ENCODE measurements at regions not wholly inside any gene's neighbourhood (a gene's known extent, or its start where the extent isn't known, plus 50 kb on each side); places are given as distances from the start of the nearest gene placed in this dataset.

GRCh38 chr13:74825938-74826246, 656.1 kb downstream of the TBC1D4 start:
- TF ChIP-seq ZBTB7A (IDR thresholded peaks at IDR 0.05; ENCODE audit: low read depth) (no peak), USF1 (IDR thresholded peaks at IDR 0.05) (no peak), TEAD4 (IDR thresholded peaks at IDR 0.05) (no peak), EP300 (IDR thresholded peaks at IDR 0.05; ENCODE audit: borderline replicate concordance) (no peak), RAD21 (IDR thresholded peaks at IDR 0.05; ENCODE audit: low read depth) (no peak), FOXM1 (IDR thresholded peaks at IDR 0.05; ENCODE audit: borderline replicate concordance, low read depth) (no peak), YY1 (IDR thresholded peaks at IDR 0.05; ENCODE audit: low read depth) (no peak), MAX (IDR thresholded peaks at IDR 0.05) (no peak), REST (IDR thresholded peaks at IDR 0.05; ENCODE audit: low read depth) (no peak), CREB1 (IDR thresholded peaks at IDR 0.05; ENCODE audit: low read depth) (no peak), TAF1 (IDR thresholded peaks at IDR 0.05; ENCODE audit: low read depth) (no peak), EGR1 (IDR thresholded peaks at IDR 0.05) (no peak), TCF12 (IDR thresholded peaks at IDR 0.05; ENCODE audit: low read depth) (no peak), CEBPB (IDR thresholded peaks at IDR 0.05) (no peak), NFIC (IDR thresholded peaks at IDR 0.05) (no peak)

GRCh38 chr13:74825152-74825937, 656.6 kb downstream of the TBC1D4 start:
- TF ChIP-seq REST (IDR thresholded peaks at IDR 0.05; ENCODE audit: low read depth) (no peak), TEAD4 (IDR thresholded peaks at IDR 0.05) (no peak), TAF1 (IDR thresholded peaks at IDR 0.05; ENCODE audit: low read depth) (no peak), RAD21 (IDR thresholded peaks at IDR 0.05; ENCODE audit: low read depth) (no peak), CEBPB (IDR thresholded peaks at IDR 0.05) (no peak), YY1 (IDR thresholded peaks at IDR 0.05; ENCODE audit: low read depth) (no peak), TCF12 (IDR thresholded peaks at IDR 0.05; ENCODE audit: low read depth) (no peak), FOXM1 (IDR thresholded peaks at IDR 0.05; ENCODE audit: borderline replicate concordance, low read depth) (no peak)

GRCh38 chr13:74820809-74821208, 661.2 kb downstream of the TBC1D4 start:
- TF ChIP-seq EP300 (IDR thresholded peaks at IDR 0.05; ENCODE audit: borderline replicate concordance) = no peak
- no peak for TF ChIP-seq MAX (IDR thresholded peaks at IDR 0.05)
- TF ChIP-seq CEBPB (IDR thresholded peaks at IDR 0.05) = no peak
- TF ChIP-seq NFIC (IDR thresholded peaks at IDR 0.05) = no peak
- TF ChIP-seq ZBTB7A (IDR thresholded peaks at IDR 0.05; ENCODE audit: low read depth) = no peak
- no peak for TF ChIP-seq FOXM1 (IDR thresholded peaks at IDR 0.05; ENCODE audit: borderline replicate concordance, low read depth)
- no peak for TF ChIP-seq TAF1 (IDR thresholded peaks at IDR 0.05; ENCODE audit: low read depth)
- no peak for TF ChIP-seq TCF12 (IDR thresholded peaks at IDR 0.05; ENCODE audit: low read depth)
- no peak for TF ChIP-seq RAD21 (IDR thresholded peaks at IDR 0.05; ENCODE audit: low read depth)
- TF ChIP-seq TEAD4 (IDR thresholded peaks at IDR 0.05) = no peak
- TF ChIP-seq USF1 (IDR thresholded peaks at IDR 0.05) = no peak
- TF ChIP-seq CREB1 (IDR thresholded peaks at IDR 0.05; ENCODE audit: low read depth) = no peak
- no peak for TF ChIP-seq YY1 (IDR thresholded peaks at IDR 0.05; ENCODE audit: low read depth)
- no peak for TF ChIP-seq REST (IDR thresholded peaks at IDR 0.05; ENCODE audit: low read depth)
- TF ChIP-seq EGR1 (IDR thresholded peaks at IDR 0.05) = no peak

GRCh38 chr13:74819549-74819948, 662.4 kb downstream of the TBC1D4 start:
- TF ChIP-seq EP300 (IDR thresholded peaks at IDR 0.05; ENCODE audit: borderline replicate concordance) (no peak), FOXM1 (IDR thresholded peaks at IDR 0.05; ENCODE audit: borderline replicate concordance, low read depth) (no peak), EGR1 (IDR thresholded peaks at IDR 0.05) (no peak), ZBTB7A (IDR thresholded peaks at IDR 0.05; ENCODE audit: low read depth) (no peak), CEBPB (IDR thresholded peaks at IDR 0.05) (no peak), NFIC (IDR thresholded peaks at IDR 0.05) (no peak), TAF1 (IDR thresholded peaks at IDR 0.05; ENCODE audit: low read depth) (no peak), MAX (IDR thresholded peaks at IDR 0.05) (no peak), USF1 (IDR thresholded peaks at IDR 0.05) (no peak), TEAD4 (IDR thresholded peaks at IDR 0.05) (no peak), RAD21 (IDR thresholded peaks at IDR 0.05; ENCODE audit: low read depth) (no peak), TCF12 (IDR thresholded peaks at IDR 0.05; ENCODE audit: low read depth) (no peak), YY1 (IDR thresholded peaks at IDR 0.05; ENCODE audit: low read depth) (no peak), CREB1 (IDR thresholded peaks at IDR 0.05; ENCODE audit: low read depth) (no peak), REST (IDR thresholded peaks at IDR 0.05; ENCODE audit: low read depth) (no peak)

Data from Ishikawa (cell line).